GM21737 (cell line): ENCODE measurements at regions not wholly inside any gene's neighbourhood (a gene's known extent, or its start where the extent isn't known, plus 50 kb on each side); places are given as distances from the start of the nearest gene placed in this dataset.

Source experiments
- ATAC-seq: cut with Tn5 transposase; IDR thresholded peaks from one replicate; pipeline ENCODE4 v1.9.1; 2021; ENCODE audit warnings: mild to moderate bottlenecking, moderate library complexity; ENCODE audit not compliant: unreplicated experiment

- ATAC-seq: no peak
Observed at GRCh38 chr9:135251996-135252760, 164.7 kb downstream of the OLFM1 start.

DNA sequence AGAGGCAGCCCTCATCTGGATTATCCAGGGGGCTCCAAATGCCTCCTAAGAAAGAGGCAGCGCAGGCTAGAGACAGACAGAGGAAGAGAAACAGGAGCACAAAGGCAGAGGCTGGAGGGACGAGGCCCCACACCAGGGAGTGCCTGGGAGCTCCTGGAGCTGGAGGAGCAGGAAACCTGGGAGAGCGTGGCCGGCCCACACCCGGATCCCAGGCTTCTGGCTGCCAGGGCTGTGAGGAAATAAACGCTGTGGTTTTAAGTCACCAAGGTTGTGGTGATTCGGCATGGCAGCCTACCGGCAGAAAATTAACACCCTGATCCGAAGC lies 165.5 kb downstream of the OLFM1 start:
- ATAC-seq: no peak

- no peak for ATAC-seq
Observed at GRCh38 chr9:135253305-135254004, 166.0 kb downstream of the OLFM1 start.

GRCh38 chr9:135254176-135255032 lies 166.9 kb downstream of the OLFM1 start:
- ATAC-seq: no peak

- ATAC-seq: no peak
Observed at GRCh38 chr9:135255033-135255840, 167.8 kb downstream of the OLFM1 start.

GRCh38 chr9:135255841-135256580 lies 168.5 kb downstream of the OLFM1 start:
- ATAC-seq: no peak

- ATAC-seq: no peak
Observed at GRCh38 chr9:135256581-135257354, 169.3 kb downstream of the OLFM1 start.

DNA sequence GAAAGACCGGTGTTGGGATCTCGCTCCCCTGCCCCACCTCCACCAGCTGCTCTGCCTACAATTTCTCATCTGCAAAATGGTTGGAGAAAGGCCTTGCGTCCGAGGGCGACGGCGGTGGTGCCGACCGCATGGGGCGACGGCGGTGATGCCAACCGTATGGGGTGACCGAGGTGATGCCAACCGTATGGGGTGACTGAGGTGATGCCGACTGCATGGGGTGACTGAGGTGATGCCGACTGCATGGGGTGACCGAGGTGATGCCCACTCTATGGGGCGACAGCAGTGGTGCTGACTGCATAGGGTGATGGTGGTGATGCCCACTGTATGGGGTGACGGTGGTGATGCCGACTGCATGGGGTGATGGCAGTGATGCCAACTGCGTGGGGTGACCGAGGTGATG lies 171.0 kb downstream of the OLFM1 start:
- no peak for ATAC-seq

GRCh38 chr9:135259273-135259672 lies 171.8 kb downstream of the OLFM1 start:
- no peak for ATAC-seq

DNA sequence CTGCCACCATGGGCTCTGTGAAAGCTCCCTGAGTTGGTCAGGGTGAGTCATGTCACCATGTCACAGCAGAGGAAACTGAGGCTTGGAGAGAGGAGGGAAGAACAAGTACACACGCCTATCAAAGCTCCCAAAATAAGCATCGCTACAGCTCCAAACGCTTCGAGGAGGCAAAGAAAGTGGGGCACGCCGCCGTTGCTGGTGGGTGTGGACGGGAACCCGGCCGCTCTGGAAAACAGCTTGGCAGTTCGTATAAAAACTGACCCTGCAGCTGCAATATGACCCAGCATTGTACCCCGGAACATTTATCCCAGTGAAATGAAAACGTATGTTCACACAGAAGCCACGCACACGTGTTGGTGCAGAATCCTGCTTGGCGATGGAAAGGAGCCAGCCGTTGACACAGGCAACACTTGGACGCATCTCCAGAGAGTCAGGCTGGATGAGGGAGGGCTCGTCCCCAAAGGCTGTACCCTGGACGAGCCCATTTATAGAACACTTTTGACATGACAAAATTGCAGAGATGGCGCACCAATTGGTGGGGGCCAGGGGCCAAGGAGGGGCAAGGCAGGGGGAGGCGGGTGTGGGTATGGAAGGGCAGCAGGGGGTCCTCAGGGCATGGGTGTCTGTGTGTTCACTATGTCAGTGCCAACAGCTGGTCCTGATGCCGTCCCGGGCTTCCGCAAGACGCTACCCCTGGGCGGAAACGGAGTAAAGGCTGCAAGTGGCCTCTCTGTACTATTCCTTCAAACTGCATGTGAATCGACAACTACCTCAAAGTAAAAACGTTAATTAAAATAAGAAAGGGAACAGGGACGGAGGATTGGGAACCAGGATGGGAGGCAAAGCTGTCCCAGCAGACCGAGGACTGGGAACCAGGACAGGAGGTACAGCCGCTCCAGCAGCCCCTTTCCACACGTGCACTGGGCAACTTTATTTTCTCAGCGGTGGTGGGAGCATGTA lies 173.0 kb downstream of the OLFM1 start:
- ATAC-seq: no peak

DNA sequence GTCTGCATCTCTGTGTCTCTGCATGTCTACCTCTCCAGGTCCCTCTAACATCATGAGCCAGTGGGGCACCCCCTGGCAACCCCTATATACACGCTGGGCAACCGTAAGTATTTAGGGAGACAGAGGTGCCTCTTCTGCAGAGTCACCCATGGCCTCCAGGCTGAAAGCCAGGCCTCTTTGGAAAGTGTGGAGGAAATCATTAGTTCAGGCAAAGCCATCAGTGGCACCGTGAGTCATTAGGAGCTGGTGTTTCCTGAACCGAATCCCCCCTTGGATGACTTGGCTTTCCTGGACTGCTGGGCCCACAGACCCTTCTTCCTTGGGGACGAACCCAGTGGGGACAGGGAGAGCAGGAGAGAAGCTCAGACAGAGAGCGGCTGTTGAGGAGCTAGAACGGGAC lies 174.8 kb downstream of the OLFM1 start:
- no peak for ATAC-seq

GRCh38 chr9:135263511-135263910 lies 176.0 kb downstream of the OLFM1 start:
- ATAC-seq: no peak

DNA sequence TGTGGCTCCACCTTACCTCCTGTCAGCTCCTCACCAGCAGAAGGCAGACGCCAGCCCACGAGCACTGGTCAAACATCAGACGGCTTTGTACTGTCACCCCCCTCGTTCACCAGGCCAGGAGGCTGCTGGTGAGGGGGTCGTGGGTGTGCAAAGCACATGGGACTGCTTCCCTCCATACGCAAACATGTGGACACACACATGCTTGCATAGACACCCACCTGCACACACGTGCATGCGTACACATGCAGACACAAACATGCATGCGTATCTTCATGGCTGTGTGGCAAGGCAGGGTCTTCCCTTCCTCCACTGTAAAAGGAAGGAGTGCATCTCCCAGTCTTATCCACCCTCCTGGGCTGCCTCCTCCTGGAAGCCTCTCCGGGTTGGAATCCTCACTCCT lies 178.5 kb downstream of the OLFM1 start:
- ATAC-seq: no peak

DNA sequence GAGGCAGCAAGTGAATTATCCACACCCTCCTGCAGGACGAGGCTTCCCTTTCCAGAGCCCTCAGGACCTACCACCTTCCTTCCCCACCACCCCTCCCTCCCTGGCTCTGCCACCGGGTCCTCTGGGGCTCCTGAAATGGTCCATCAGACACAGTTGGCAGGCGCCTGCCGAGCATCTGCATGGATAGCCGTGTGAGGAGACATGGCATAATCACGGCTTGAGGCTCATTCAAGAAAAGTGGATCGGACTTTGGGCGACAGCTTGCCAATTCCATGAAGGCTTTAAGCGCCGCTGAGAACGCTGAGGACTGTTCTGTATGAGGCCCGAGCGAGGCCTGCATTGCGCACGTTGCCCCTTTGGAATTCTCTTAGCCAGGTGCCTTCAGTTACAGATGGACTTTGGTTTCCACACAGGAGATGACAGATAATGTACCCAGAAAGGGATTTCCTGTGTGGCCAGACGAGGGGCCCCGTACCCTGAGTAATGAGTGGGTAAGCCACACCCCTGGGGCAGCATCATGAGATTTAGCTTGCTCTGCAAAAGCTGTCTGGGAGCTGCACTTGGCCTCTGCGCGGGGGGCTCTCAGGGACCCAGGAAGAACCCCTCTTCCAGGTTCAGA lies 179.8 kb downstream of the OLFM1 start:
- ATAC-seq: no peak

DNA sequence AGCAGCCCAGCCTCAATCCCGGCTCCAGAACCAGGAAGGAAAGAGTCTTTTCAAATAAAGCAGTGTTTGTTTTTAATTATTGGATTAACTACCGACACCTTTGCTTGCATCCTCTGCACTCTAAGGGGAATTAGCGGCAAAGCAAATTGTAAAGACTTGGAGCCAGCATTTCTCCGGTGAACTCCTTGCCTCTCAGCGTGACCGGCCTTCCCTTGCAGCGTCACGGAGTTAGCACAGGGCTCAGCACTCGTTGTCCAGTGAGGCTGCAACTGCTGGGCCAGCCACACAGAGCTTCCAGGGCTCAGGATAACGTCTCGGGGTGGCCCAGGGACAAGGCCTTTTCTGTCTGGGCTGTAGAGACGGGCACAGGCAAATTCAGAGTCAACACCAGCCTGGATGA lies 180.6 kb downstream of the OLFM1 start:
- no peak for ATAC-seq

DNA sequence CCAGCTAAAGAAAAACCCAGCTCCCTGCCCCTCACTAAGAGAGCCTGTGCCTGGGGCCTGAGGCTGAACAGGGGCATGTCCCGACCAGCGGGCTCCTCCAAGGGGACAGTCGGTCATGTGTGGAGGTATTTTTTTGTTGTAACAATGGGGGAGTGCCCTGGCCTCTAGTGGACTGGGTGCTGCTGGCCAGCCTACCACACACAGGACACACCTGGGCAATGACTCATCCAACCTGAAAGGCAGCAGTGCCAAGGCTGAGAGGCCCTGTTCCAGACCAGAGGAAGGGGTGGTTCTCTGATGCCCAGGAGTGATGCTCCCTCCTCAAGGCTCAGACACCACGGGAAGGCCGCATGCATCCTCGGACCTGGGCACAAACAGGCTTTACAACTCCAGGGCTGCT lies 181.5 kb downstream of the OLFM1 start:
- ATAC-seq: no peak

- no peak for ATAC-seq
Observed at GRCh38 chr9:135269912-135270830, 182.7 kb downstream of the OLFM1 start.
